ENCODE measurements at regions not wholly inside any gene's neighbourhood (a gene's known extent, or its start where the extent isn't known, plus 50 kb on each side); places are given as distances from the start of the nearest gene placed in this dataset.

DNA sequence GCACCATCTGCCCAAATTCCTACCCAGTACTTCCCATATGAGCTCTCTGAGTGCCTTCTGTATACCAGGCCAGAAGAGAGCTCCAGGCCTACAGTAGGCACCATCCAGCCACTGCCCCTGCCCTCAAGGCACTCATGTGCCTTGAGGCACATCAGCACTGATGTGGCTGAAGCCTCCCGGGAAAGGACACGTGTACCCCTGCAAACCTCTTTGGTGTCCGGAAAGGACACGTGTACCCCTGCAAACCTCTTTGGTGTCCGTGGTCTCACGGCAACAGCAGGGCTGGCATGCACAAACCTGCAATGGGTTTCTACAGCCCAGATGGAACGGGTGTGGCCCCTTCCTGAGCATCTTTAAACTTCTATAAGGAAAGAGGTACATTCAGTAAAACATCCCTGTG lies 209.4 kb upstream of the IGF1R start:
- no peak for TF ChIP-seq EZH2 (IDR thresholded peaks at IDR 0.05; ENCODE audit: low read length, missing control alignments)
- TF ChIP-seq, protein P1, sequence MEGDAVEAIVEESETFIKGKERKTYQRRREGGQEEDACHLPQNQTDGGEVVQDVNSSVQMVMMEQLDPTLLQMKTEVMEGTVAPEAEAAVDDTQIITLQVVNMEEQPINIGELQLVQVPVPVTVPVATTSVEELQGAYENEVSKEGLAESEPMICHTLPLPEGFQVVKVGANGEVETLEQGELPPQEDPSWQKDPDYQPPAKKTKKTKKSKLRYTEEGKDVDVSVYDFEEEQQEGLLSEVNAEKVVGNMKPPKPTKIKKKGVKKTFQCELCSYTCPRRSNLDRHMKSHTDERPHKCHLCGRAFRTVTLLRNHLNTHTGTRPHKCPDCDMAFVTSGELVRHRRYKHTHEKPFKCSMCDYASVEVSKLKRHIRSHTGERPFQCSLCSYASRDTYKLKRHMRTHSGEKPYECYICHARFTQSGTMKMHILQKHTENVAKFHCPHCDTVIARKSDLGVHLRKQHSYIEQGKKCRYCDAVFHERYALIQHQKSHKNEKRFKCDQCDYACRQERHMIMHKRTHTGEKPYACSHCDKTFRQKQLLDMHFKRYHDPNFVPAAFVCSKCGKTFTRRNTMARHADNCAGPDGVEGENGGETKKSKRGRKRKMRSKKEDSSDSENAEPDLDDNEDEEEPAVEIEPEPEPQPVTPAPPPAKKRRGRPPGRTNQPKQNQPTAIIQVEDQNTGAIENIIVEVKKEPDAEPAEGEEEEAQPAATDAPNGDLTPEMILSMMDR (conservative IDR thresholded peaks at IDR 0.05 in 1 of 2, IDR thresholded peaks at IDR 0.05 in 1 of 2; ENCODE audit: low read depth in 1 of 2, low read length in 2 of 2), result no peak
